Smooth muscle cell (in vitro differentiated cells): ENCODE measurements at regions not wholly inside any gene's neighbourhood (a gene's known extent, or its start where the extent isn't known, plus 50 kb on each side); places are given as distances from the start of the nearest gene placed in this dataset.
A peak's percentile ranks its signal among the peaks of the same experiment; 100 is the strongest.

Experiments used
- DNase-seq: peaks from one replicate; lab custom pipeline; 2025; ENCODE audit not compliant: unreplicated experiment; lab: John Stamatoyannopoulos, UW
- H2AFZ ChIP-seq: fragments of 200-600 bp; sonication (generic); 2 replicates; pipeline ENCODE4 v1.6.0; 2016; ENCODE audit warnings: antibody characterized with exemption, low read depth, mild to moderate bottlenecking
- H3F3A ChIP-seq: fragments of 200-600 bp; sonication (generic); 2 replicates; pipeline ENCODE4 v1.6.0; 2017; ENCODE audit warnings: antibody characterized with exemption, low read depth
- H3K27ac ChIP-seq: fragments of 200-600 bp; sonication (generic); 2 replicates; pipeline ENCODE4 v1.5.1; 2016; ENCODE audit warnings: low read depth, mild to moderate bottlenecking
- H3K27me3 ChIP-seq: fragments of 200-600 bp; sonication (generic); 2 replicates; pipeline ENCODE4 v1.6.1; 2016; ENCODE audit warnings: low read depth, mild to moderate bottlenecking
- H3K36me3 ChIP-seq: fragments of 200-600 bp; sonication (generic); 2 replicates; pipeline ENCODE4 v1.5.1; 2016; ENCODE audit warnings: low read depth
- H3K4me1 ChIP-seq: fragments of 200-600 bp; sonication (generic); 2 replicates; pipeline ENCODE4 v1.5.1; 2016; ENCODE audit warnings: low read depth
- H3K4me2 ChIP-seq: fragments of 200-600 bp; sonication (generic); 2 replicates; pipeline ENCODE4 v1.6.0; 2016; ENCODE audit warnings: mild to moderate bottlenecking
- H3K4me3 ChIP-seq: fragments of 200-600 bp; sonication (generic); 2 replicates; pipeline ENCODE4 v1.5.1; 2016; ENCODE audit warnings: mild to moderate bottlenecking
- H3K79me2 ChIP-seq: fragments of 200-600 bp; sonication (generic); 2 replicates; pipeline ENCODE4 v1.6.0; 2016; ENCODE audit warnings: low read depth, mild to moderate bottlenecking
- H3K9ac ChIP-seq: fragments of 200-600 bp; sonication (generic); 2 replicates; pipeline ENCODE4 v1.6.0; 2016; ENCODE audit warnings: low read depth
- H3K9me3 ChIP-seq: fragments of 200-600 bp; sonication (generic); replicated peaks from 2 replicates; pipeline ENCODE4 v1.5.1; 2016; ENCODE audit warnings: low read depth
- H4K20me1 ChIP-seq: fragments of 200-600 bp; sonication (generic); 2 replicates; pipeline ENCODE4 v1.6.0; 2016; ENCODE audit warnings: low read depth
- CTCF ChIP-seq: fragments of 200-600 bp; sonication (generic); IDR thresholded peaks from 2 replicates; pipeline ENCODE4 v1.5.1; 2017; ENCODE audit warnings: borderline replicate concordance, mild to moderate bottlenecking, antibody characterized with exemption; ENCODE audit not compliant: insufficient read depth, poor library complexity, severe bottlenecking
- WGBS: methylation state at CpG from one replicate; pipeline ENCODE4 v1.1.7; 2016; ENCODE audit warnings: low lambda C conversion rate; 5-methylcytosine and 5-hydroxymethylcytosine counted together

- no peaks in the 10 kb centered on the region for H4K20me1 ChIP-seq
- H3F3A ChIP-seq, result no peaks in the 10 kb centered on the region
- no peaks in the 10 kb centered on the region for H3K79me2 ChIP-seq
- H3K27me3 ChIP-seq, result peaks cover 5% of the 10 kb centered on the region
- no peaks in the 10 kb centered on the region for H3K4me1 ChIP-seq
- H3K4me2 ChIP-seq, result no peak overlapping the region
- H3K9ac ChIP-seq, result no peak overlapping the region
- no peaks in the 10 kb centered on the region for H3K36me3 ChIP-seq
- no peak for DNase-seq
- no peak overlapping the region for H3K4me3 ChIP-seq
- no peak for TF ChIP-seq CTCF
- WGBS, result 72% methylated on average over 13 of the region's 13 CpGs
- no peak overlapping the region for H2AFZ ChIP-seq
- H3K9me3 ChIP-seq, result no peaks in the 10 kb centered on the region
- H3K27ac ChIP-seq, result no peak overlapping the region
These were observed 63.6 kb upstream of the ZBTB40 start for GRCh38 chr1:22387919-22388580.

GRCh38 chr1:22388671-22389450 is 62.8 kb upstream of the ZBTB40 start:
- TF ChIP-seq CTCF, result no peak
- Histone ChIP-seq H3K36me3 (no peaks in the 10 kb centered on the region), H4K20me1 (no peaks in the 10 kb centered on the region), H3K4me1 (no peaks in the 10 kb centered on the region), H2AFZ (no peak overlapping the region), H3K27me3 (peaks cover 5% of the 10 kb centered on the region), H3K9ac (no peak overlapping the region), H3K4me2 (no peak overlapping the region), H3F3A (no peaks in the 10 kb centered on the region), H3K27ac (peak overlapping the region; percentile 30), H3K9me3 (no peaks in the 10 kb centered on the region), H3K4me3 (no peak overlapping the region), H3K79me2 (no peaks in the 10 kb centered on the region)
- WGBS, result 42% methylated on average over 19 of the region's 19 CpGs
- DNase-seq, result no peak

- 86% methylated on average over 6 of the region's 6 CpGs for WGBS
- H2AFZ ChIP-seq, result no peak overlapping the region
These were observed 58.1 kb upstream of the ZBTB40 start for GRCh38 chr1:22393587-22393986.

More at GRCh38 chr1:22393587-22393986, 58.1 kb upstream of the ZBTB40 start:
- H3K9me3 ChIP-seq, result no peaks in the 10 kb centered on the region
- H3K36me3 ChIP-seq, result no peaks in the 10 kb centered on the region
- H4K20me1 ChIP-seq, result no peaks in the 10 kb centered on the region
- no peak for DNase-seq
- TF ChIP-seq CTCF, result no peak
- no peak overlapping the region for H3K27ac ChIP-seq
- no peak overlapping the region for H3K9ac ChIP-seq
- no peak overlapping the region for H3K4me2 ChIP-seq
- no peak overlapping the region for H3K4me3 ChIP-seq
- H3K4me1 ChIP-seq, result no peaks in the 10 kb centered on the region
- H3K27me3 ChIP-seq, result peaks cover 28% of the 10 kb centered on the region
- H3K79me2 ChIP-seq, result no peaks in the 10 kb centered on the region
- no peaks in the 10 kb centered on the region for H3F3A ChIP-seq
